ENCODE measurements at regions not wholly inside any gene's neighbourhood (a gene's known extent, or its start where the extent isn't known, plus 50 kb on each side); places are given as distances from the start of the nearest gene placed in this dataset.
"Not testable (repeated sequence)": the region's sequence is repeated elsewhere in the genome, so short reads cannot be mapped to it uniquely, and the experiment has no call there.

- Histone ChIP-seq H3K27ac (ENCODE audit: low read depth, low read length) (no peak overlapping the region), H2AK5ac (ENCODE audit: low read length) (no peak overlapping the region), H2BK15ac (replicated peaks; ENCODE audit: low read depth) (no peak overlapping the region), H3K36me3 (ENCODE audit: control insufficient read depth, insufficient read depth, low read length) (no peaks in the 10 kb centered on the region), H4K5ac (ENCODE audit: low read length) (no peak overlapping the region), H2BK5ac (ENCODE audit: low read length) (no peak overlapping the region), H4K8ac (ENCODE audit: low read depth, low read length) (no peak overlapping the region), H3K18ac (ENCODE audit: low read length) (no peak overlapping the region), H3K9ac (ENCODE audit: low read length) (no peak overlapping the region), H3K79me2 (ENCODE audit: control insufficient read depth, insufficient read depth, low read length) (no peaks in the 10 kb centered on the region), H3K4me3 (ENCODE audit: low read length) (no peak overlapping the region), H3K79me1 (ENCODE audit: low read length) (no peaks in the 10 kb centered on the region), H3K4ac (ENCODE audit: low read depth, low read length) (no peak overlapping the region), H3K4me2 (ENCODE audit: low read length) (no peak overlapping the region), H3K56ac (ENCODE audit: low read length) (no peak overlapping the region), H3K4me1 (ENCODE audit: control insufficient read depth, low read depth, low read length) (peaks cover 2% of the 10 kb centered on the region), H3K23ac (ENCODE audit: low read length) (no peak overlapping the region), H3K27me3 (ENCODE audit: insufficient read depth, low read length, poor library complexity) (no peaks in the 10 kb centered on the region), H2BK120ac (ENCODE audit: low read depth, low read length) (no peak overlapping the region)
- DNase-seq, result no peak
- no CpG with 5 or more reads among the region's 12 CpGs for WGBS (ENCODE audit: extremely low coverage, insufficient coverage, low lambda C conversion rate)
Observed at GRCh38 chr13:60274655-60275054, 110.9 kb upstream of the DIAPH3 start.

GRCh38 chr13:60275208-60275607 lies 111.5 kb upstream of the DIAPH3 start:
- Histone ChIP-seq H3K79me1 (ENCODE audit: low read length) (no peaks in the 10 kb centered on the region), H3K27ac (ENCODE audit: low read depth, low read length) (no peak overlapping the region), H3K4me2 (ENCODE audit: low read length) (no peak overlapping the region), H3K27me3 (ENCODE audit: insufficient read depth, low read length, poor library complexity) (no peaks in the 10 kb centered on the region), H2BK120ac (ENCODE audit: low read depth, low read length) (no peak overlapping the region), H3K4ac (ENCODE audit: low read depth, low read length) (no peak overlapping the region), H3K18ac (ENCODE audit: low read length) (no peak overlapping the region), H3K36me3 (ENCODE audit: control insufficient read depth, insufficient read depth, low read length) (no peaks in the 10 kb centered on the region), H2BK15ac (replicated peaks; ENCODE audit: low read depth) (no peak overlapping the region), H3K23ac (ENCODE audit: low read length) (no peak overlapping the region), H2AK5ac (ENCODE audit: low read length) (no peak overlapping the region), H3K9ac (ENCODE audit: low read length) (no peak overlapping the region), H4K8ac (ENCODE audit: low read depth, low read length) (no peak overlapping the region), H3K56ac (ENCODE audit: low read length) (no peak overlapping the region), H3K4me1 (ENCODE audit: control insufficient read depth, low read depth, low read length) (peaks cover 2% of the 10 kb centered on the region), H3K79me2 (ENCODE audit: control insufficient read depth, insufficient read depth, low read length) (no peaks in the 10 kb centered on the region), H2BK5ac (ENCODE audit: low read length) (no peak overlapping the region), H4K5ac (ENCODE audit: low read length) (no peak overlapping the region), H3K4me3 (ENCODE audit: low read length) (no peak overlapping the region)
- no peak for DNase-seq
- WGBS (ENCODE audit: extremely low coverage, insufficient coverage, low lambda C conversion rate), result no CpG with 5 or more reads among the region's 9 CpGs

GRCh38 chr13:60280524-60280923 lies 116.5 kb upstream of the TDRD3 start:
- H3K27ac ChIP-seq (ENCODE audit: low read depth, low read length), result not testable (repeated sequence)

GRCh38 chr13:60282186-60282585 lies 114.8 kb upstream of the TDRD3 start:
- Histone ChIP-seq H3K4me3 (ENCODE audit: low read length) (no peak overlapping the region), H4K8ac (ENCODE audit: low read depth, low read length) (no peak overlapping the region), H2BK5ac (ENCODE audit: low read length) (no peak overlapping the region), H3K27me3 (ENCODE audit: insufficient read depth, low read length, poor library complexity) (no peaks in the 10 kb centered on the region), H3K23ac (ENCODE audit: low read length) (no peak overlapping the region), H2BK120ac (ENCODE audit: low read depth, low read length) (no peak overlapping the region), H3K36me3 (ENCODE audit: control insufficient read depth, insufficient read depth, low read length) (no peaks in the 10 kb centered on the region), H3K56ac (ENCODE audit: low read length) (no peak overlapping the region), H3K9ac (ENCODE audit: low read length) (no peak overlapping the region), H3K27ac (ENCODE audit: low read depth, low read length) (no peak overlapping the region), H3K4ac (ENCODE audit: low read depth, low read length) (no peak overlapping the region), H3K18ac (ENCODE audit: low read length) (no peak overlapping the region), H3K79me1 (ENCODE audit: low read length) (no peaks in the 10 kb centered on the region), H4K5ac (ENCODE audit: low read length) (no peak overlapping the region), H3K4me2 (ENCODE audit: low read length) (no peak overlapping the region), H2AK5ac (ENCODE audit: low read length) (no peak overlapping the region), H2BK15ac (replicated peaks; ENCODE audit: low read depth) (no peak overlapping the region), H3K79me2 (ENCODE audit: control insufficient read depth, insufficient read depth, low read length) (no peaks in the 10 kb centered on the region), H3K4me1 (ENCODE audit: control insufficient read depth, low read depth, low read length) (no peaks in the 10 kb centered on the region)
- DNase-seq, result no peak
- no CpG with 5 or more reads among the region's 2 CpGs for WGBS (ENCODE audit: extremely low coverage, insufficient coverage, low lambda C conversion rate)

More at GRCh38 chr13:60280524-60280923, 116.5 kb upstream of the TDRD3 start:
- not testable (repeated sequence) for H3K79me2 ChIP-seq (ENCODE audit: control insufficient read depth, insufficient read depth, low read length); H2AK5ac ChIP-seq (ENCODE audit: low read length); H3K27me3 ChIP-seq (ENCODE audit: insufficient read depth, low read length, poor library complexity); H4K8ac ChIP-seq (ENCODE audit: low read depth, low read length); H3K56ac ChIP-seq (ENCODE audit: low read length); H2BK120ac ChIP-seq (ENCODE audit: low read depth, low read length); H3K4me2 ChIP-seq (ENCODE audit: low read length); H2BK5ac ChIP-seq (ENCODE audit: low read length); H3K4me1 ChIP-seq (ENCODE audit: control insufficient read depth, low read depth, low read length); H2BK15ac ChIP-seq (replicated peaks; ENCODE audit: low read depth); DNase-seq; H4K5ac ChIP-seq (ENCODE audit: low read length); H3K4ac ChIP-seq (ENCODE audit: low read depth, low read length); H3K23ac ChIP-seq (ENCODE audit: low read length); H3K4me3 ChIP-seq (ENCODE audit: low read length); H3K79me1 ChIP-seq (ENCODE audit: low read length); H3K18ac ChIP-seq (ENCODE audit: low read length); H3K9ac ChIP-seq (ENCODE audit: low read length); H3K36me3 ChIP-seq (ENCODE audit: control insufficient read depth, insufficient read depth, low read length)
- no CpG with 5 or more reads among the region's 1 CpG for WGBS (ENCODE audit: extremely low coverage, insufficient coverage, low lambda C conversion rate)

GRCh38 chr13:60282708-60283107 lies 114.3 kb upstream of the TDRD3 start:
- Histone ChIP-seq H3K4me3 (ENCODE audit: low read length) (no peak overlapping the region), H3K23ac (ENCODE audit: low read length) (no peak overlapping the region), H3K9ac (ENCODE audit: low read length) (no peak overlapping the region), H3K4me2 (ENCODE audit: low read length) (no peak overlapping the region), H3K27me3 (ENCODE audit: insufficient read depth, low read length, poor library complexity) (no peaks in the 10 kb centered on the region), H3K36me3 (ENCODE audit: control insufficient read depth, insufficient read depth, low read length) (no peaks in the 10 kb centered on the region), H3K18ac (ENCODE audit: low read length) (no peak overlapping the region), H4K5ac (ENCODE audit: low read length) (no peak overlapping the region), H3K79me1 (ENCODE audit: low read length) (no peaks in the 10 kb centered on the region), H2BK5ac (ENCODE audit: low read length) (no peak overlapping the region), H3K27ac (ENCODE audit: low read depth, low read length) (no peak overlapping the region), H3K4me1 (ENCODE audit: control insufficient read depth, low read depth, low read length) (no peaks in the 10 kb centered on the region), H2BK15ac (replicated peaks; ENCODE audit: low read depth) (no peak overlapping the region), H3K56ac (ENCODE audit: low read length) (no peak overlapping the region), H2AK5ac (ENCODE audit: low read length) (no peak overlapping the region), H2BK120ac (ENCODE audit: low read depth, low read length) (no peak overlapping the region), H3K79me2 (ENCODE audit: control insufficient read depth, insufficient read depth, low read length) (no peaks in the 10 kb centered on the region), H3K4ac (ENCODE audit: low read depth, low read length) (no peak overlapping the region), H4K8ac (ENCODE audit: low read depth, low read length) (no peak overlapping the region)
- DNase-seq, result no peak
- no CpG with 5 or more reads among the region's 1 CpG for WGBS (ENCODE audit: extremely low coverage, insufficient coverage, low lambda C conversion rate)

- Histone ChIP-seq H4K5ac (ENCODE audit: low read length) (no peak overlapping the region), H4K8ac (ENCODE audit: low read depth, low read length) (no peak overlapping the region), H3K27me3 (ENCODE audit: insufficient read depth, low read length, poor library complexity) (no peaks in the 10 kb centered on the region), H2BK120ac (ENCODE audit: low read depth, low read length) (no peak overlapping the region), H2BK5ac (ENCODE audit: low read length) (no peak overlapping the region), H3K4me2 (ENCODE audit: low read length) (no peak overlapping the region), H3K79me1 (ENCODE audit: low read length) (no peaks in the 10 kb centered on the region), H3K4me3 (ENCODE audit: low read length) (no peak overlapping the region), H3K79me2 (ENCODE audit: control insufficient read depth, insufficient read depth, low read length) (no peaks in the 10 kb centered on the region), H3K4me1 (ENCODE audit: control insufficient read depth, low read depth, low read length) (no peaks in the 10 kb centered on the region), H3K9ac (ENCODE audit: low read length) (no peak overlapping the region), H2BK15ac (replicated peaks; ENCODE audit: low read depth) (no peak overlapping the region), H3K23ac (ENCODE audit: low read length) (no peak overlapping the region), H3K4ac (ENCODE audit: low read depth, low read length) (no peak overlapping the region), H3K56ac (ENCODE audit: low read length) (no peak overlapping the region), H3K27ac (ENCODE audit: low read depth, low read length) (no peak overlapping the region), H3K18ac (ENCODE audit: low read length) (no peak overlapping the region), H2AK5ac (ENCODE audit: low read length) (no peak overlapping the region), H3K36me3 (ENCODE audit: control insufficient read depth, insufficient read depth, low read length) (no peaks in the 10 kb centered on the region)
- no CpG with 5 or more reads among the region's 10 CpGs for WGBS (ENCODE audit: extremely low coverage, insufficient coverage, low lambda C conversion rate)
- no peak for DNase-seq
Observed at GRCh38 chr13:60286707-60287106, 110.3 kb upstream of the TDRD3 start.

Data from mesendoderm (in vitro differentiated cells).